Glomerular visceral epithelial cell (primary cell): ENCODE measurements at regions not wholly inside any gene's neighbourhood (a gene's known extent, or its start where the extent isn't known, plus 50 kb on each side); places are given as distances from the start of the nearest gene placed in this dataset.

ENCODE experiments used
- DNase-seq: peaks from one replicate; pipeline ENCODE4 v3.0.0-alpha.2; 2016; ENCODE audit errors: extremely low spot score

- no peak for DNase-seq
Observed at GRCh38 chr6:110538416-110539160, 62.2 kb upstream of the SLC22A16 start.

GRCh38 chr6:110537208-110538123 is 61.1 kb upstream of the SLC22A16 start:
- DNase-seq = peak; percentile 80

GRCh38 chr6:110534731-110535492 is 58.5 kb upstream of the SLC22A16 start:
- no peak for DNase-seq

- no peak for DNase-seq
Observed at GRCh38 chr6:110532431-110532830, 56.0 kb upstream of the SLC22A16 start.

GRCh38 chr6:110530671-110531070 is 54.3 kb upstream of the SLC22A16 start:
- no peak for DNase-seq

GRCh38 chr6:110529907-110530306 is 53.5 kb upstream of the SLC22A16 start:
- no peak for DNase-seq

GRCh38 chr6:110529355-110529754 is 52.9 kb upstream of the SLC22A16 start:
- peak; percentile 51 for DNase-seq

- no peak for DNase-seq
Observed at GRCh38 chr6:110528930-110529325, 52.5 kb upstream of the SLC22A16 start.

- DNase-seq = peak; percentile 65
Observed at GRCh38 chr6:110528101-110528929, 51.9 kb upstream of the SLC22A16 start.

GRCh38 chr6:110527516-110527915 is 51.1 kb upstream of the SLC22A16 start:
- DNase-seq = no peak

- DNase-seq = no peak
Observed at GRCh38 chr6:110526726-110527125, 50.3 kb upstream of the SLC22A16 start.
